NCI-H1694 (cell line): ENCODE measurements at regions not wholly inside any gene's neighbourhood (a gene's known extent, or its start where the extent isn't known, plus 50 kb on each side); places are given as distances from the start of the nearest gene placed in this dataset.
A peak's percentile ranks its signal among the peaks of the same experiment; 100 is the strongest.

Experiments
- DNase-seq: peaks from one replicate; lab custom pipeline; 2025; lab: John Stamatoyannopoulos, UW

DNA sequence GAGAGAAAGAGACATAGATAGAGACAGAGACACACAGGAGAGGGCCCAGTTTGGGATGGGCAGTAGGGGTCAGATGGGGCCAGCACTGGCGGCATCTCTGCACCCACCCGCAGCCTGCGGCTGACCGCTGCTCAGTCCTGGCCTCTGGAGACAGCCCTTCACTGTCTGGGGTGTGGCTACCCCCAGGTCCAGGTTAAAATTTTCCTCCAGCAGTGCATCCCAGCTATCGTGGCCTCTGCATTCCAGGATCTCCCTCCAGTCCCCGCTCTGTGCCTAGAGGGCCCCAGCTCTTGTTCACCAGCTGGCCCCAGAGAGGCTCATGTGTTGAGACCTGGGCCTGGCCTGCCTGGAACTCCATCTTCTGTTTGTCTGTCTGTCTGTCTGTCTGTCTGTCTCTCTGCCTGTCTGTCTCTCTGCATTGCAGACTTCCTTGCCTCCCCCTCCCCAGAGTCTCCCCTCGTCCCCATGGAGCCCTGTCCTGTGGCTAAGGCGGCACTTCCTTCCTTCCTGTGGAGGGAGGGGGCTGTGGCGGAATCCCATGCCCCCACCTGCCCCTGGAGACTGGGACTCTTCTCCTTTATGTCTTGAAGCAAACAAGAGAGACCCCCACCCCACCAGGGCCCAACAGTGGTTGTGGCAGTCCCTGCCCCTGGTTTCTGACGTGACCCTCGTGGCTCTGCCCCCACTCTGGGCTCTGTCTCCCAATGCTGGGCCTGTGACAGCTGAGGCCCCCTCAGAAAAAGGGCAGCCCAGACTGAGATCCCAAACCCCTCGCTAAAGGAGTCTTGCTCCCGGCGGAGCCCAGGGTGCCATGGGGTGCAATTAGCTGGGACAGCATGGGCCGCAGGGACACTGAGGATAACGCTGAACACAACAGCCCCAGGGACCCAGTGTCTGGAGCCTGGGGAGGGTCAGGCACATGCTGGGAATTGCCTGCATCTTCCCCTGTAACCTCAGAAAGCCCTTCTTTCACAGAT, 241.8 kb downstream of the NPHP4 start:
- no peak for DNase-seq

DNA sequence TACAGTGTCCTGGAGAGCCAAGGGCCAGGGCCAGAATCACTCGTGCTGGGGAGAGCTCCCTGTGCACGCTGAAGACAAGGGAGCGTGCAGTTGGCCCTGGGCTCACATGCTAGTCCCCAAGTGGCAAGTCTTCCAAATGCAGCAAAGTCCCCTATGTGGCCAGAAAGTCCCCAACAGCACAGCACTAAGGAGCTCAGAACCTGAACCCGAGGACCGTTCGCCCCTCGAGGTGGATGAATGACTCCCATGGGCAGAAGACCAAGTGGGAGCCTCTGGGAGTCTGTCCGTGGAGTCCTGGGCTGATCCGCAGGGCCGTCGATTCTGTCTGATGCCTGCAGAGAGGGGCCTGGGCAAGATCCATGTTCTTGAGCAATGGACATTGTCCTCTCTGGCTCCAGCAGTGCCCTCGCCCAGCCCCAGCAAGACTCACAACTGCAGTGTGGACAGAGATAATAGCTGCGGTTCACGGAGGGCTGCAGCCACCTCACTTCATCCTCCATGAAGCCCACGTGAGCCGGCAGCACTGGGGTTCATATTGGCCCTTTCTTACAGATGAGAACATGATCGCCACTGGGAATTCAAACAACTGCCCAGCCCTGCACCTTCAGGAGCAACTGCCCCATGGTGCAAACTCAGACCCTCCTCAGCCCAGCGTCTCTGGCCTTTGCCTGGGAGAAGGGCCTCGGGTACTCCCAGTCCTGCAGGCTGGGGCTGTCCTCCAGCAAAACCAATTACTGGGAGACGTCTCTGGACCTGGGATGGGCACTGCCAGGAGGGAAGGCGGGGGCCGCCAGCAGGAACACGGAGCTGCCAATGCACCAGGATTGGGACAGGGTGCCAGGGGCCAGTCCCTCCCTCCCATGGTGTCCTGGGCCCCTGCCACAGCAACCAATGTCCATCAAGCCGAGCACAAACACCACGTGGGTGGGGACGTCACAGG, 243.7 kb downstream of the NPHP4 start:
- DNase-seq: no peak

DNA sequence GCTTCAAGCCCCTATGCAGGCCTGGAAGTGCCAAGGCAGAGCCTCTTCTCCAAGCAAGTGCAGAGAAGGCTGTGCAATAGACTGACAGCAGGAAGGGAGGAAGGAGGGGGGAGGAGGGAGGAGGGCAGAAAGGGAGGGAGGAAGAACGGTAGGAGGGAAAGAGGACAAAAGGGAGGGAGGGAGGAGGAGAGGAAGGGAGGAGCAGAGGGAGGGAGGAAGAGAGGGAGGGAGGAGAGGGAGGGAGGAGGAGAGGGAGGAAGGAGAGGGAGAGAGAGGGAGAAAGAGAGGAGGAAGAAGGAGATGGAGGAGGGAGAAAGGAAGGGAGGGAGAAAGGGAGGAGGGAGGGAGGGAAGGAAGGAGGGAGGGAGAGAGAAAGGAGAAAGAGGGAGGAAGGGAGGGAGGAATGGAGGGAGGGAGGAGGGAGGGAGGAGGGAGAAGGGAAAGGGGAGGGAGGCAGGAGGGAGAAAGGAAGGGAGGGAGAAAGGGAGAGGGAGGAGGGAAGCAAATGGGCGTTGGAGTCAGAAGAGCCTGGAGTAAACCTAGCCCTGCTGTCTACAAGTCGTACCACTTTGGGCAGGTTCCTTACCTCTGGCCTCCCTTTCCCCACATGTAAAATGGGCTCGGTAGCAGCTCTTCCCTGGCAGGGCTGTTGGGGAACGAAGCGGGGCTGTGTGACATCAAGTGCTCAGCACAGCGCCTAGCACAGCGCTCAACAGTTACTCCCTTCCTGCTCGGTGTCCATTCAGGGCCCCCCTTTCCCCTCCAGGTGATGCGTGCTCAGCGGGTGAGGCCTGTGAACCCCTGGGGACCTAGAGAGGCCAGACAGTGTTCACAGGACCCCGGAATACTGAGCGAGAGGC, 244.6 kb downstream of the NPHP4 start:
- DNase-seq: no peak

DNA sequence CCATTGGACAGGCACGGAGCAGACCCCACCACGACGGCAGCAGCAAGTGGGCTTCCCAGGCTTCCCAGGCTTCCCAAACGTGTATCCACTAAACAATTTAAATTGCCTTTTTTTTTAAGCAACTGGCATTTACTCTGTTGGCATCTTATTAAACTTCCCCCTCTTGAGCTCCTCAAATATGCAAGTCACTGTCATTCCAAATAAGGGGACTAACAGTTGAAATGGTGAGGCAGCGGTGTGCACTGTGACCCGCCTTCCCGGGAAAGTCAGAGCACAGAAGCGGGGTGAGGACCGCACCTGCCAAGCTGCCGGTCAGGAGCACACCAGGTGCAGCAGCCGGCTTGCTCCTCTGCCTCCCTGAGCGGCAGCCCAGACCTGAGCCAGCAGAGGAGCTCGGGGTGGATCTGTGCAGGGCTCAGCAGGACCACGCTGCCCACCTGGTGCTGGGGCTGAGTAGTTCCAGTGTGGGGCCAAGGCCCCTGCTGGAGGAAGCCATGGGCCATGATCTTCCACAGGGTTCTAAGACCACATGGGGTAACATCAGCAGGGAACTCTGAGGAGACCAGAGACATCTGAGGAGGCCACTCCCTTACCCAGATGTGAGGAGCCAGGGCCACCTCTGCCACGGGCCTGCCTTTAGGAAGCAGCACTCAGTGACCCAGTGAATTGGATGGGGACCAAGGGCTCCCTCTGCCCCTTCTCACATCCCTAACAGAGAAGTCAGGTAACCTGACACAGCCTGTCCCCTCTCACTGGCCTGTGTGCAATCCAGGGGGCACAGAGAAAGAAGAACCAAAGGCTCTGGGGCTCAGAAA, 245.4 kb downstream of the NPHP4 start:
- DNase-seq: no peak

DNA sequence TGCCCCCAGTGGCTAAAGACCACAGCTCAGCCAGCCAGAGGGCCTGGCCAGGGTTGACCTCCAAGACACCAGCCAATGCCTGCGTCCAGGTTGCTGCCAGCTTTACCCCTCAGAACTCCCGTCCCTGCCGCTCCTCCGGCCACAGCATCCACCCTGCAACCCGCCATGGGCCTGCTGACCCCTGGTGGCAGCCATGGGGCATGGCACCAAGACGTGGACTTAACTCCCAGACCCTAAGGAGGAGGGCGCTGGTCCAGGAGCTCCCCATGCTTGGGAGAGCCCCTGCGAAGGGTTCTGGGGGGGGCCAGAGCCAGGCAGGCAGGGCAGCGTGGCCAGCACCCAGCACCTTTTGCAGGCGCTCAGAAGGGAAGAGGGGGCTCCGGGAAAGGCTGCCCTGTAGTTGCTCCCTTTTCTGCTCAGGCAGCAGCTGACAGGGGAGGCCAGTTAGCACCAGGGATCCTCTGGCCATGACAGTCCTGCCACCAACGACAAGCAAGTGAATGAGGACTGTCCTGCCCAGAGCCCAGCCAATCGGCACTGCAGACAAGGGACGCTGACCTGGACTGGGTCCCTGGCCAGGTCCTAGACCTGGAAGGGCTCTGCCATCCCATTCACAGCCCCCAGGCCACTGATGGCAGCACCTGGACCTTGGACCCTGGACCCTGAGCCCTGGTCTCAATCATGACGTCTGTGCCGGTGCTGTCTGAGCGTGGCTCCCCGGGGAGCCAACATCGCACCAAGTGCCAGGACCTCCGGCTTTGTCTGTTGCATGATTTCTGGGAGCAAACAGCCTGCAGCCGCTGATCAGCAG, 246.2 kb downstream of the NPHP4 start:
- peak; percentile 11 for DNase-seq

DNA sequence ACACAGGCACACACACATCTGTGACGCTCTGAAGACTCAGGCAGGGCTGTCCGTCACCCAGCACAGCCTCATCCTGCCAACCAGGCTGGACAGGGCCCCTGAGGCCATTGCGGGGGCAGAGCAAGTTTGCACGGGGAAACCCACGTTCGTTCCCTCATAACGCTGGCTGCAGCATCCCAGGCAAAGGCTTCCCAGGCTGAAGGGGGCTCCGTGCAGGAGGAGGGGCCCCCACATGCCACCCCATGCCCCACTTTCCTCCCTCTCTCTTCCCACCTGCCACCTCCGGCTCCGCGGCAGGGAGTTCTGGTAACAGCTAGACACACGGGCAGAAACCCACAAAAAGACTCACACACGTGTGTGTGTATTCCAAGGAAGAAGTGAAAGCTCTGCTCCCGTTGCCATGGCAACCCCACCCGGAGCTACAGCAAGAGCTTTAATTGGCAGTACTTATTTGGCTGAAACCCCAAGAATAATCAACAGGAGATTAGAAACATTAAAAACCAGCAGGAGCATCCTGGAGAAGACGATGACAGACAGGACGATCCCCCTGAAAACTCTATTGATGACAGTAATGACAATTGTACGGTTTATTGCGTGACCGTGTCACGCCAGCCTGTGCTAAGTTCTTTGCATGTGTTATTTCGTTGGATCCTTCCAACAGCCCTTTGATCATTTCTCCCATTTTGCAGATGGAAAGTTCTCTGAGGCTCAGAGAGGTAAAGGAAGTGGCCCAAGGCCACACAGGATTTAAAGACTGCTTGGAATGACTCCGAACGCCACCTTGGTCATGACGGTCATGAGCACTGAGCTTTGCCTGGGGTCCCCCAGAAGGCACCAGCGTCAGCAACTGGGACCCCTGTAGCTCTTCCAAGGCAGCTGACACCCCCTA, 247.1 kb downstream of the NPHP4 start:
- peak; percentile 20 for DNase-seq

DNA sequence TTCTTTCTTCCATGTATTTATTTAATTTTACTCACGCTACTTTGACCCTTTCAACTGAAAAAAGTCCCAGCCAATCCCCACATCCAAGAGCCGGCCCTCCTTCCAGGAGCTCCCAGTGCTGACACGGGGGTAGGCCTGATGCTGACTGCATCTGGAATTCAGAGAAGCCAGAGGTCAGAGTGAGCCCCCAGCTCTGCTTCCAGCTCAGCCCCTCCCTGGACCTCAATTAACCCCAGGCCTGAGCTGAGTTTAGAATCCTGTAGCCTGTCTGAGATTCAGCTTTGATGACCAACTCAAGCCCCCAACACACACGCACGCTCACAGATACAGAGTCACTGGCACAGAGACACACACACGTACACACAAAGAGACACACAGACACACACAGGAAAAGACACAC, 247.9 kb downstream of the NPHP4 start:
- no peak for DNase-seq

DNA sequence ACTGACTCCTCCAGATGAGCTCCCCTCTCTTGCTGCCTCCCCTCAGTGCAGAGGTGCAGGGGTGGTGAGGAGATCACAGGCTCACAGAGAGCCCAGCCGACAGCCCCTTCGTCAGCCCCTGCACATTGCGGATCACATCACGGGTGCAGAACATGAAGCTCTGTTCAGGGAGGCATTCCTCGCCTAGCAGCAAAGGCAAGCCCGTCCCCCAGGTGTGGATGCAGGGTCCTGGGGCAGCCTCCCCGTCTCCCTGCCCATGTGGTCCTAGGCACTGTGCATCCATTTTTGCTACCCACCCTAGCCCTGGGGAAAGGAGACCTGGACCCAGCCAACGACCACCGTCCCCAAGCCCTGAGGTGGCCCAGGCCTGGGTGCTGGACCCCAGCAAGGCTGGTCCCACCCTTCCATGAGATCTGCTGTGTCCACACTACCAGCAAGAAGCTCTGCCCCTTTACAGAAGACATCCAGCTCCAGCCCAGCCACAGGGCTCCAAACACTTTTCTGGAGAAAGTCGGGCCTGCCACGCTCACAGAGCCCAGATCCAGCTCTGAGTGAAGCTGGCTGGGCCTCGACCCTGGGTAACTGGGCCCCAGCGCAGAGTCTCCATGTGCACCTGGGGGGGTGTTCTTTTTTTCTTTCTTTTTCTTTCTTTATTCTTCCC, 248.7 kb downstream of the NPHP4 start:
- DNase-seq: no peak

DNA sequence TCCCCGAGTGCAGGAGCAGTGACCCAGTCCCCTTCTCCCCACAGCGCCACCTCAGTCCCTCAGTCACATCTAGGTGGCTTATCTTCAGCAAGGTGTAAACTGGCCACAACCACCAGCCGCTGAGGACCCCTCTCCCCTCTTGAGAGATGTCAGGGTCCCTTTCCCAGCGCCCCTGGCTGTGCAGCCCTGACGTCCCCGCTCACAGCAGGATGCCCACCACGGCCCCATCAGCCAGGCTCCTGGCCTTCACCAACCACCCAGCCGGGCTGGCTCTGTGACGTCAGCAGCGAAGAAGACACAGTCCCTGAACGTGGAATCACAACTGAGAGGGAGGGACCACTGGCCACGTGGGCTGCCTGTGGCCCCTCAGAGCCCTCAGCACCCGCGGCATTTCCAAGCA, 249.4 kb downstream of the NPHP4 start:
- DNase-seq: no peak

DNA sequence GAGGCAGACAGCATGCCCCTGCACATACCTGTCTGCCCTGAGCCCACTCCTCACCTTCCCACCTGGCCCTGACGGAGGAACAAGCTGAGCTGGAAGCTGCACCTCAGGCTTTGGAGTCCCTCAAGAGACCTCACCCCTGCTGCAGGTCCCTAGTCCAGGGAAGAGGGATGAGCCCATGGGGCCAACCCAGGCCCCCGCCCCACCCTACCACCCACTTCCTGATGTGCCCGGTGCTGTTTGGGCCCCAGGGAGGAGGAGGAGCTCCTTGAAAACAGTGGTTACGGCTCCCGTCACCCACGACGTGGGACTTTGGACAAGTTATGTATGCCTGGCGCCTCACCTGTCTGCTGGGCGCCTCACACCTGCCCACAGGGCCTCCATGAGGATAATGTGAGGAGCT, 250.2 kb downstream of the NPHP4 start:
- DNase-seq: no peak

DNA sequence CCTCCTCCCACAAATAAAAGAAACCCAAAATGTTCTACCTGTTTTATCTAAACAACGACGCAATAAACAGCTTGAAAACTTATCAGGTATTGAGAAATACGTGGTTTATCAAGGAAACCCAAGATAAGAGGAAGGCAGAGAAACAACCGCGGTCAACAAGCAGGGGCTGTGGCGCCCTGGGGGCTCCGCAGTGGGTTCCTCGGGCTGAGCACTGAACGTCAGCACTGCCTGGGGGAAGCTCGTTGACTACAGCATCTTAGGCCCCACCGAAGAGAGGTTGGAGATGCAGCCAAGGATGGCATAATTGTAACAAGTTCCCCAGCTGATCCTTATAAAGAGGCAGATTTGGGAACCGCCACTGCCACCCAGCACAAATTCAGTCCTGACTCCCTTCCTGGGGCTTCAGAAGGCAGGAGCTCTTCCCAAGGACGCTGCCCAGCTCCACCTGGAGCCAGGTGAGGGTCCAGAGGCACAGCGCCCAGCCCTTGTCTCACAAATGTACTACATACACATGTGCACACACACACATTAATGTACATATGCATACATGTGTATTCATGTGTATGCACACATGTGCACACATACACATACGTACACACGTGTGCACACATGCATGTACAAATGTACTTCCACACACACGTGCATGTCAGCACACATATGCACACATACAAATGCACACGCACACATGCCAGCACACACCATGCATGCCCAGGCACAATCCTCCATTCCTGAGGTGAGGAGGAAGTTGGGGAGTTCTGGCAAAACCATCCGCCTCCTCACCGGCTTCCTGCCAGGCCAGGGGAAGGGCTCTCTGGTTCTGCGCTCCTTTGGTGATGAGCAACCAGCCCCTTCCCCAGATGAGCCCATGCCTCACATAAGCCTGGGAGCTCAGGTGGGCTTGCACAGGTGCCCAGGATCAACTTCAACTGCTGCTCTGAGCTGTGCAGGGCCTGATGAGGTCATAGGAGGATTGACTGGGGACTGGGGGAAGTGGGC, 251.1 kb downstream of the NPHP4 start:
- no peak for DNase-seq

DNA sequence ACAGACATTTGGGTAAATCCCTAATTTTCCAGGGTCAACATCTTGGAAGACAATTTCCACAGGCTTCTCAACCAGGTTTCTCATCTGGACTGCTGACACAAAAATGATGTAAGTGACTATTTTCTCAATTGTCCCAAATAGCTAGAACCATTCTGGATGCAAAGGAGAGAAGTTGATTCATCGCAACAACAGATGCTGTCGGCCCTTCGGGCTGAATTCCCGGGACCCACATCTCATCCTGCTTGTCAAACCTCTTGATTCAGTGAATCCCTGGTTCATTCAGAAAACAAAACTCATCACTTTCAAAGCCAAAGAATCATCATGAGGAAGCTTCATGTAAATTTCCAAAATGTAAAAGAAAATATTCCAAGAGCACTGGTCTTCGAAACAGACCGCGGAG, 251.8 kb downstream of the NPHP4 start:
- no peak for DNase-seq

DNA sequence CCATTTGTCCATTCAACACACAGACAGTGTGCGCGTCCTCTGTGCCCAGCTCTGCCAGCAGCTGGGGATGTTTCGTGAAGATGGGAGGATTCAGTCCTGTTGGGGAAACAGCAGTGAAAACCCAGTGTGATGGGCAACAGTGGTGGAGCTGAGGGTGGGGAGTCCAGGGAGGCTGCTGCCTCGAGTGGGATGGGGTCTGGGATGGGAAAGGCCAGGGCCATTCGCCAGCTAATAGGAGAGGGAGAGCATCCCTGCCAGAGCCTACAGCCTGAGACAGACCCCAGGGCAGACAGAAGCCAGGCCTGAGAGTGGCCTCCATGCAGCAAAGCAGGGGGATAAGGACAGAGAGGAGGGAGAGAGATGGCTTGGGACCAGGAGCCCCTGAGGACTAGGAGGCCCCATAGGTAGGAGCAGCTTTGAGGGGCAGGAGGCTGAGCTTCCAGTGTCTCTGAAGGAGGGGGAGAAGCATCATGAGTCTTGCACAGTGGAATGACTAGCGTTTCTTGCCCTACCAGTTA, 252.6 kb downstream of the NPHP4 start:
- no peak for DNase-seq

DNA sequence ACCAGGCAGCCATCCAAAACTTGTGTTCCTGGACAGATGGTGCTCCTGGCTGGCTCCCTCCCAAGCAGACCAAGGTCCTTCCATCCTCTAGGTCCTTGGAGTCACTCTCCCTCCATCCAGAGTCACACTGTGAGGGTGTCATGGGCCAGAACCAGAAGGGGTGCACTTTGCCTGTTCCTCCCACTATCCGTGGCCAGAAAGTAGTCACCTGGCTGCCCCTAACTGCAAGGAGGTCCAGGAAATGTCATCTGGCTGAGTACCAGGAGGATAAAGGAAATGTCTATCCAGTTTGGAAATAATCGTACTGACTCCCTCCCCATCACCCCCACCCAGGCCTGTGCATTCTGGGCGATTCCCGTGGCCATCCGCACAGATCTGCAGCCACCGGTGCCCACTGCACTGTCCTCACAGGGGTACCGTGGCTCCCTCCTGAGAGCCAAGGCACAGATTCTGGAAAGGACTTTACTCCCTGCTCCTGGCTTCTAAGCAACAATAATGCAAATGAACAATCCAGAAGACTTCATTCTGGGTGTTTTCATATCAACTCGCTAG, 253.2 kb downstream of the NPHP4 start:
- DNase-seq: no peak

DNA sequence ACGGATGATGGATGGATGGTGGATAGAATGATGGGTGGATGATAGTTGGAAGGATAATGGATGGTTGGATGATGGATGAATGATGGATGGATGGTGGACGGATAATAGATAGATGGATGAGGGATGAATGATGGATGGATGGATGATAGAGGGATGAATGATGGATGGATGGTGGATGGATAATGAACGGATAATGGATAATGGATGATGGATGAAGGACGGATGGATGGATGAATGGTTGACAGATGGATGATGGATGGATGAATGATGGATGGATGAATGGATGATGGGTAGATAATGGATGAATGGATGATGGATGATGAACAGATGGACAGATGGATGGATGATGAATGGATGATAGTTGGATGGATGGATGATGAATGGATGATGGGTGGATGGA, 255.1 kb downstream of the NPHP4 start:
- DNase-seq: no peak

DNA sequence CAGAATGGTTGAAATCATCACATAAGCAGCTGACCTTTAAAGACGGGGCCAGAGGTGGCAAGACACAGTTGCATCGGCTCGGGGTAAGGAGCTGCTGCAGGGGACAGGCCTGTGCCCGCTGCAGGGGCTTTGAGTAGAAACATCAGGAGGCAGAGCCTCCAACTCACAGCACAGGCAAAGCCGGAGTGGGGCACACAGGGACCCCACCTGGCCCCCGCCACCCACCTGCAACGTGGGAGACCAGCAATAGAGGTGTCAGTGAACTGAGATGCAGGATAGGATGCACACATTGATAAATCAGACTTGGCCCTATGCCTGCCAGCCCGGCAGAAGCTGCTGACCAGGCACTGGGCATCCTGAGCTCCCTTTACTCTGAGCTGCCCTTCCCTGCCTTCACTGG, 257.2 kb downstream of the NPHP4 start:
- DNase-seq: no peak

DNA sequence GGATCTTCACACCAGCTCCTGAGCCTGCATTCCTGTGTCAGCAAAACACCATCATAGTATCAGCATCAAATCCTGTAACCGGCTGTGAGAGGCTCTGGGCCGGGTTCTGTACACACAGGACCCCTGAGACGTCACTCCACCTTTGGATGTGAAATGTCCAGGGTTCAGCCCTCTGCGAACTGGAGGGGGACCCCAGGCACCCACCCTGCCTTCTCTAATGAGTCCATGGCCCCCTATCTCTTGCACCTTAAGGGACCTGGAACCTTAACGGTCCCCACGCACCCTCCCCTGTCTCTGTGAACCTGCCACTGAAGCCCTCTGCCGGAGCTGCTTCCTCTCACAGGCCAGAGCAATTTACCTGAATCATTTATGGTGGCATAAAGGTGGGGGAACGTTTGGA, 257.8 kb downstream of the NPHP4 start:
- DNase-seq: no peak
